ENCODE measurements at regions not wholly inside any gene's neighbourhood (a gene's known extent, or its start where the extent isn't known, plus 50 kb on each side); places are given as distances from the start of the nearest gene placed in this dataset.

DNA sequence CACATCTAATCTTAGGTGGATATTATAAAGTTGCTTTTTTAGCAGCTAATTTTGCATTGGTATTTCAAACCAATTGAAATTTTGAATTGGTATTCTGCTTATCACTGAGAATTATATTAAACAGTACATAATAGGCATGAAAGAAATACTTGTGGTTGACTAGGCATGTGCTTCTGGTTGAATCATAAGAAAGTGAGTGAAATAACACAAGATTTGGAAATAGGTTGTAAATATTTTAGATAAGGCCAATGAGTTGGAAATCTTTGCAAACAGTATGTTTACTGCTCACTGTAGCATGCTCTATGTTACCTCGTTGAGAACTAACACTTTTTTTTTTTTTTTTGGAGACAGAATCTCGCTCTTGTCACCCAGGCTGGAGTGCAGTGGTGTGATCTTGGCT lies 66.8 kb upstream of the RFC3 start:
- DNase-seq: no peak

- no peak for DNase-seq
Measured at GRCh38 chr13:33752094-33752493, 65.9 kb upstream of the RFC3 start.

DNA sequence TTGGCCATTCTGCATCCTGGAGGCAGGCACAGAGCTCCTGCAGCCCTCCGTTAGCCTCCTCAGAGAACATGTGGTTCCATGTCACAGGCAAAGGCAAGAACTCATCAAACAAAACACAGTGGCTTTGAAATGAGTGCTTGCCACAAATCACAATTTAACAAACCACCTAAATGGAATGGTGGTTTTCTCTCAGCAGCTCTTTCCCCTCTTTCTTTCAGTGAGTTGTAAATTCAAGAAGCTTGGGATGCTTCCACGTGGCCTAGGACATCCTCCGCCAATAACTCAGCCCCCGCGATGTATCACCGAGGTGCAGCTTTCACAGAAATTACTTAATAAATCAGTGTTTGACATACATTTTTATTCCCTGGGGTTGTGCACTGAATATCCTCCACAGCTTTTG lies 65.4 kb upstream of the RFC3 start:
- DNase-seq: no peak

DNA sequence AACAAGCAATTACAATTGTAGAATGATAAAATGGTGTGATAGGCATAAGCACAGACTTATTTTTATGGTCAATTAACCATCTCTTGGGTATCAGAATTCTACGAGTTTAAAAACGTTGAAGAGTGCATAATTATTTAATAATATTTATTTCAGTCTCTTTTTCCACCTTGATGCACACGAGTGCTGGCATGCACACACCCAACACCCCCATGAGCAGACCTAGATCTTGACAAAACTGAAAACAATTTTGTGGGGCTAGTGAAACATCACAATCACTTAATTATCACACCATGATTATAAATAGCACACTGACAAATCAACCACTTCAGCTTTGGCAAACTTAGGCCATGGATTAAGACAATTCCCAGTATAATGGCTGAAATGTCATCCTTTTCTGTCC lies 61.0 kb upstream of the RFC3 start:
- no peak for DNase-seq

GRCh38 chr13:33757713-33758112 lies 60.2 kb upstream of the RFC3 start:
- no peak for DNase-seq

GRCh38 chr13:33758113-33758512 lies 59.8 kb upstream of the RFC3 start:
- DNase-seq: no peak

DNA sequence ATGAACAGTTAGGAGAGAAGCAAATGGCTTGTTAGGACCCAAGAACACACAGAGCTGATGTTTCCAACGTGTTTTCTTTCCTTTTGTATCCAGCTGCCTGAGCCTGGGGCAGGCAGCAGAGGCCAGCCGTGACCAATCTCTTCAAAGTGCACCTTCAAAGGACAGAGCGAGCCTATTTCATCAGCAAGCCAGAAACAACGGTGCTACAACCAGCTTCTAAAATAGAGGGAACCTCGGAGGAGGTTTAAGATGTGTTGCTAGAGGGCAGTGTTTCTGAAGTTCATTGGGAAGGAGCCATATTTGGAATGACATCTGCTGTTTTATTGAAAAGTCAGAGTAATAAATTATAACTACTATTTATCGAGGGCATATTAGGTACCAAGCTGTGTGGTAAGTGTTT lies 56.2 kb upstream of the RFC3 start:
- DNase-seq: peak; percentile 35

GRCh38 chr13:33763021-33763420 lies 54.9 kb upstream of the RFC3 start:
- DNase-seq: no peak

DNA sequence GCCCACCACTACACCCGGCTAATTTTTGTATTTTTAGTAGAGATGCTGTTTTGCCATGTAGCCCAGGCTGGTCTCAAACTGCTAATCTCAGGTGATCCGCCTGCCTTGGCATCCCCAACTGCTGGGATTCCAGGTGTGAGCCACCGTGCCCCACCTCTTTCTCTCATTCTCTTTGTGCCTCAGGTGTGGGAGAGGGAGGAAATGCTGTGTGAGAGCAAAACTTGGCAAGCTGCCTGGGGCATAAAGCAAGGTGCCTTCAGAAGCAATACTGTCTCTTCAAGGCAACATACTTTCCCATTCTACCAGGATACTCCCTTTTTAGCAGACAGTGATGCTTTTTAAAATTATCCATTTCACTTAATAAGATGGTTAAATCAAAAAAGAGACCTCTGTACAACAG lies 53.2 kb upstream of the RFC3 start:
- DNase-seq: no peak

DNA sequence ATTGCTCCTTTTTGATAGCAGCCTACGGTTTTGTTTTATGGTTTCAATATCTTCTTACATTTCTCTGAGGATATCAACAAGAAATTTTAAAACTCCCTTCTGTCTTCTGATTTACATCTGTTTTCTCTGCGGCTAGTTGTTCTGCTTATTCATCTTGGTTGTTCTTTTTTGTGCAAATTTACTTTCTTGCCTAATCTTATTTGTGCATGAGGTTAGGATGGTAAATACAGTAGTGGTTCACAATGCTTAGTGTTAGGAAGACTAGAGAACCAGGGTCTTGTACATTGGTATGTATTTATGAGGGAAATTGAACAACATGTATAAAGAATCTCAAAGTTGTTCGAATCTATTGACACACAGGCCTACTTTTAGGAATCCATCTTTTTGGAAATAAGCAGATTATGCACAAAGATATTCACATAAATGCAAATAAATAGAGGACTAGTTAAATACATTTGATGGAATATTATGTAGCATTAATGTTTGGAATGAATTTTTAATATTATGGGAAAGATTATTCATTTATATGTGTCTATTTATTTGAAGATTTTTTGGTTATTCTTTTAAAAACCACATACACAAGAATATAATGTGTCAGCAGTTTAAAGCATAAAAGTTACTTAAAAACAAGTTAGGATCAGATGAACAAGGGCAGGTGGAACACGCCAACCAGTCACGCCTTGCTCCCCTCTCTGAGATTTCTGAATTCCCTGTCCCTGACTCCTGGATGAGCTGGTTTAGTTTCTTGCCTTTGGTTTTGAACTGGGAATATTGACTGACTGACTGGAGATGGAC lies 51.4 kb upstream of the RFC3 start:
- DNase-seq: no peak

DNA sequence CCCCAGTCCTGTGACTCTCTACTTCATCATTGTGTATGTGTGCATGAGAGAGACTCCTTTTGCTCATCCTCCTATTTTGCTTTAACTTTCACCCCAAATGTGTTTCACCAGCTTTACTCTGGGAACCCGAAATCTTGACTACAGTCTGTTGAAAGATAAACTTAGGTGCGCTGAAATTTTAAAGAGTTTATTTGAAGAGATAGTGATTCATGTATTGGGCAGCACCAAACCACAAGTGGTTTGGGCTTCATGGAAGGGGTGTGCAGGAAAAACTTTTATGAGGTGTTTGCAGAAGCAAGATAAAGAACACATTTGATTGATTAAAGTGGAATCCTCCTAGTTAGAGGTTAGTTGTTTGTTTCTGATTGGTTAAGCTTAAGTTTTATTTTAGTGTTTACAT lies 50.8 kb upstream of the RFC3 start:
- no peak for DNase-seq
